ENCODE measurements at regions not wholly inside any gene's neighbourhood (a gene's known extent, or its start where the extent isn't known, plus 50 kb on each side); places are given as distances from the start of the nearest gene placed in this dataset.

DNA sequence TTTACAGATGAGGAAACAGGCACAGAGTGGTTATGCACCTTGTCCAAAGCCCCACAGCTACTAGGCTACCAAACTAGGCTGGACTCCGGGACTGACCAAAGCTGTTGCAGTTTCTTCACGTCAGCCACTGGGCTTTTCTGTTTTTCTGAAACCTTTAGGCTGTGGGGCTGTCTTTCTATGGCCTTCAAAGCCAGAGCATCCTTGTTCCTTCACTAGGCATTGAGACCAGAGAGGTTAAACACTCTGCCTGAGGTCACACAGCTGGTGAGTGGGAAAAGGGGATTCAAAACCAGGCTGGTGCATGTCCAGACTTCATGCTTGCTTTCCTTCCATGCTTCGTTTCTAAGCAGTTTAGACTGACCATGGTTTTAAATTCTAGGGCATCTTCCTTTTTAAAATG is 97.5 kb upstream of the KCNG1 start:
- H3K9me3 ChIP-seq (ENCODE audit: insufficient read depth, low read length): no peaks in the 10 kb centered on the region
- peaks cover 67% of the 10 kb centered on the region for H3K27me3 ChIP-seq (ENCODE audit: low read depth, low read length)
- no peak overlapping the region for H3K4me3 ChIP-seq (ENCODE audit: low read length)
- no peak overlapping the region for H3K4me2 ChIP-seq (ENCODE audit: low read length)
- H3K79me2 ChIP-seq (ENCODE audit: low read length): no peaks in the 10 kb centered on the region
- TF ChIP-seq CTCF (IDR thresholded peaks at IDR 0.05; ENCODE audit: low read depth, low read length) (no peak), EZH2phosphoT487 (IDR thresholded peaks at IDR 0.05; ENCODE audit: low read depth) (no peak)
- no peak overlapping the region for H3K27ac ChIP-seq (ENCODE audit: low read length)
- H3K4me1 ChIP-seq (ENCODE audit: low read length): no peaks in the 10 kb centered on the region
- H4K20me1 ChIP-seq (ENCODE audit: insufficient read depth, low read length): no peaks in the 10 kb centered on the region
- H3K36me3 ChIP-seq (replicated peaks; ENCODE audit: low read depth, low read length): no peaks in the 10 kb centered on the region
- H2AFZ ChIP-seq (ENCODE audit: low read depth, low read length): no peak overlapping the region
- no peak overlapping the region for H3K9ac ChIP-seq (ENCODE audit: low read length)

GRCh38 chr20:51119914-51120313 is 97.0 kb upstream of the KCNG1 start:
- H3K27me3 ChIP-seq (ENCODE audit: low read depth, low read length): peaks cover 64% of the 10 kb centered on the region
- H3K4me2 ChIP-seq (ENCODE audit: low read length): no peak overlapping the region
- H3K36me3 ChIP-seq (replicated peaks; ENCODE audit: low read depth, low read length): no peaks in the 10 kb centered on the region
- no peak overlapping the region for H3K27ac ChIP-seq (ENCODE audit: low read length)
- no peaks in the 10 kb centered on the region for H3K4me1 ChIP-seq (ENCODE audit: low read length)
- H3K79me2 ChIP-seq (ENCODE audit: low read length): no peaks in the 10 kb centered on the region
- no peak overlapping the region for H3K4me3 ChIP-seq (ENCODE audit: low read length)
- TF ChIP-seq CTCF (IDR thresholded peaks at IDR 0.05; ENCODE audit: low read depth, low read length): no peak
- TF ChIP-seq EZH2phosphoT487 (IDR thresholded peaks at IDR 0.05; ENCODE audit: low read depth): no peak
- H2AFZ ChIP-seq (ENCODE audit: low read depth, low read length): no peak overlapping the region
- H3K9me3 ChIP-seq (ENCODE audit: insufficient read depth, low read length): no peaks in the 10 kb centered on the region
- no peak overlapping the region for H3K9ac ChIP-seq (ENCODE audit: low read length)
- H4K20me1 ChIP-seq (ENCODE audit: insufficient read depth, low read length): no peaks in the 10 kb centered on the region

DNA sequence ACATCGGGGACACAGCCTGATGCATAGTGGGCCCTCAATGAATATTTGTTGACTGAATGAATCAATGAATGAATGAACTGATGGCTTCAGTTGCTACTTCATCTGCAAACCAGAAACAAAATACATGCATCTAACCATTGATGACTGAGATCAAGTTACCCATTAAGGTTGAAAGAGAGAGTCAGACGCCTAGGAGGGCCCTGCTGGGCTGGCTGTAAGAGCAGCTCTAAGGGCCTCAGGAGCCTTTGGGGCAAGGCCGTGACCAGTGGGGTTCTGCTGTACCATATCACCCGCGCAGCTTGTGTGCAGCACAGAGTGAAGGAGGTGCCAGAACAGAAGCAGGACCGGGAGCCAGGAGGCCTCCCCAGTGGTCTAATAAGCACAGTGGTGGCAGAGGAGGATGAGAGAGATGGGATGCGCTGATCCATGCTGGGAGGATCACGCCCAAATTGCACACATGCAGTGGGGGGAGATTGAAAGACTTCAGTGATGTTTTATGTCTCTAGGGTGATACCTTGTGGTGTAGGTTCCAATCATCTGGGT is 96.1 kb upstream of the KCNG1 start:
- no peak overlapping the region for H3K9ac ChIP-seq (ENCODE audit: low read length)
- H3K4me1 ChIP-seq (ENCODE audit: low read length): no peaks in the 10 kb centered on the region
- H3K36me3 ChIP-seq (replicated peaks; ENCODE audit: low read depth, low read length): no peaks in the 10 kb centered on the region
- no peaks in the 10 kb centered on the region for H3K9me3 ChIP-seq (ENCODE audit: insufficient read depth, low read length)
- H3K4me2 ChIP-seq (ENCODE audit: low read length): no peak overlapping the region
- no peaks in the 10 kb centered on the region for H4K20me1 ChIP-seq (ENCODE audit: insufficient read depth, low read length)
- no peak overlapping the region for H3K4me3 ChIP-seq (ENCODE audit: low read length)
- TF ChIP-seq EZH2phosphoT487 (IDR thresholded peaks at IDR 0.05; ENCODE audit: low read depth) (no peak), CTCF (IDR thresholded peaks at IDR 0.05; ENCODE audit: low read depth, low read length) (no peak)
- peaks cover 61% of the 10 kb centered on the region for H3K27me3 ChIP-seq (ENCODE audit: low read depth, low read length)
- no peak overlapping the region for H2AFZ ChIP-seq (ENCODE audit: low read depth, low read length)
- H3K27ac ChIP-seq (ENCODE audit: low read length): no peak overlapping the region
- no peaks in the 10 kb centered on the region for H3K79me2 ChIP-seq (ENCODE audit: low read length)

- Histone ChIP-seq H3K9ac (ENCODE audit: low read length) (no peak overlapping the region), H3K4me1 (ENCODE audit: low read length) (no peaks in the 10 kb centered on the region), H4K20me1 (ENCODE audit: insufficient read depth, low read length) (no peaks in the 10 kb centered on the region), H3K27me3 (ENCODE audit: low read depth, low read length) (peaks cover 57% of the 10 kb centered on the region), H3K4me3 (ENCODE audit: low read length) (no peak overlapping the region), H3K9me3 (ENCODE audit: insufficient read depth, low read length) (no peaks in the 10 kb centered on the region), H3K4me2 (ENCODE audit: low read length) (no peak overlapping the region), H3K27ac (ENCODE audit: low read length) (no peak overlapping the region), H3K79me2 (ENCODE audit: low read length) (no peaks in the 10 kb centered on the region), H3K36me3 (replicated peaks; ENCODE audit: low read depth, low read length) (no peaks in the 10 kb centered on the region), H2AFZ (ENCODE audit: low read depth, low read length) (no peak overlapping the region)
- TF ChIP-seq CTCF (IDR thresholded peaks at IDR 0.05; ENCODE audit: low read depth, low read length): no peak
- TF ChIP-seq EZH2phosphoT487 (IDR thresholded peaks at IDR 0.05; ENCODE audit: low read depth): no peak
These were observed 95.3 kb upstream of the KCNG1 start for GRCh38 chr20:51118216-51118615.
